ENCODE measurements at regions not wholly inside any gene's neighbourhood (a gene's known extent, or its start where the extent isn't known, plus 50 kb on each side); places are given as distances from the start of the nearest gene placed in this dataset.
"Not testable (repeated sequence)": the region's sequence is repeated elsewhere in the genome, so short reads cannot be mapped to it uniquely, and the experiment has no call there.

DNA sequence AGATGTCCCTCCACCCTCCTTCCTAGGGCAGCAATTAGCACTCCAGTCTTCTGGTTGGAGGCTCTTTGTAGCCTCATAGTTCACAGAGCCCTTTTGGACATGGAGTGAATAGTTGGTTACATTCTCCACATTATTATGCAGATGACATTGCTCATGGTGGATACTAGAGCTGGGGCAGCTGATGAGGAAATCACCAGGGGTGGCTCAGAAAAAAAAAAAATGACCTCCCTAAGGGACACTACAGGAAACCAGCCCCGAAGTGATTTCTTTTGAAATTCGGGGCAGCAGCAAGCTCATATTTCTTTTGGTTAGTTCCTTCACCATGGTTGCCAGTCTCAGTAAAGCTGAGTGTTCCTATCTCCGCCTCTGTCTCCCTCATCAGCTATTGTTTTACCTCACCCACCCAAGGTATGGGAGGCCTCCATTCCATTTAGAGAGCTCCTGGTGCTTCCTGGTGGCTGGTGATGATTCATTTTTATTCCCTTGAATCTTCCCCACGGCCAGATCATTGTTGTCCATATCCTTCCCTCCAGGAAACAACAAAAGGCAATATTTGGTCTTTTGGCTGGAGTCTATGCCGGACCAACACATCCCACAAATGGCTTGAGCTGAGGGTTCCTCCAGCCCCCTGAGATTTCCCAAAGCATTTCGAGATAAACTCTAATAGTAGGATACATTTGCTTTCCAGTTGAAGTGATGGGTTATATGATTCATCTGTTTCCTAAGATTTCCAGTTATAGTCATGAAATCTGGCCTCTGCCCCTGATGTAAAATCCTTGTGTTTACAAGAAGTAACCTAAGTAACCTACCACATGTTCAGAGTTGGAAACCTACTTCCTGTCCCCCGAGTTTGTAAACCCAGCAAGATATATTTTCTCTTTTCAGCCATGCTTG, 56.2 kb upstream of the NID2 start:
- peak in 1 of 2 experiments; percentile 46 for DNase-seq (ENCODE audit: low read depth in 2 of 2)

DNA sequence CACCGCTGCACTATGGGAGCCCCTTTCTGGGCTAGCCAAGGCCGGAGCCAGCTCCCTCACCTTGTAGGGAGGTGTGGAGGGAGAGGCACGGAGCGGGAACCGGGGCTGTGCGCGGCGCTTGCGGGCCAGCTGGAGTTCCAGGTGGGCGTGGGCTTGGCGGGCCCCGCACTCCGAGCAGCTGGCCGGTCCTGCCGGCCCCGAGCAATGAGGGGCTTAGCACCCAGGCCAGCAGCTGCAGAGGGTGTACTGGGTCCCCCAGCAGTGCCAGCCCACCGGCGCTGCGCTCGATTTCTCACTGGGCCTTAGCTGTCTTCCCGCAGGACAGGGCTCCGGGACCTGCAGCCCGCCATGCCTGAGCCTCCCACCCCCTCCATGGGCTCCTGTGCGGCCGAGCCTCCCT, 53.3 kb upstream of the NID2 start:
- DNase-seq (ENCODE audit: low read depth in 2 of 2) = not testable (repeated sequence)

DNA sequence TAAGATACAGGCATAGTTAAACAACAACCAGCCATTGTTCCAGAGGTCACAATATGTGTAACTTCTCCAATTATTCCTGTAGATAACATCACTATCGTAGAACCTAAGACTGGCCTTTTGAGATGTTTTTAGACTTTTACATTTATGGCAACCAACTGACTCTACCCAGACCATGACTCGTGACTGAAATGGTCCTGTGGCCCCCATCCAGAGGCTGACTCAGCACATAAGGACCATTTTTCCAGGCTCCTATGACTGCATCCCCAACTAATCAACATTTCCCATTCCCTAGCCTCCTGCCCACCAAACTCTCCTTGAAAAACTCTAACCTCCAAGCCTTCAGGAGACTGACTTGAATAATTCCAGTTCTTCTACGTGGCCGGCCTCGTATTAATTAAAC, 52.6 kb upstream of the NID2 start:
- DNase-seq (ENCODE audit: low read depth in 2 of 2) = no peak

DNA sequence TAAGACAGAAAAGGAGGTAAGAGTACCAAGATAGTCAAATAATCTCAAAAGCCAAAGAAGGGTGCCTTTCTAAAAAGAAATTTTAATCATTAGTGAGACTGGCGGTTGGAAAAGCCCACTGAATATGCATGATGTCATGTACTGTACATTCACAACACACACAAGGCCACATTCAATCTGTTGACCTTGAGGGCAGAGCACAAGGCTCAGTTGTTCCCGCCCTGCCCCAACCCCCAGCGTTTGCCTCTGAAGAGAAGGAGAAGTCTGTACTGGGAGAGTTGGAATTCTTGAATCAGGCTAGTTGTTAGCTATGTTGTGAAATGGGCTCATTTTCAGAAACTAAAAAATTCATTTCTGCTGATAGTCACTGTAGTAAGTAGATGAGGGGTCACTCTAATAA, 50.2 kb upstream of the NID2 start:
- no peak for DNase-seq (ENCODE audit: low read depth in 2 of 2)
